Common myeloid progenitor, CD34-positive (primary cell): ENCODE measurements at regions not wholly inside any gene's neighbourhood (a gene's known extent, or its start where the extent isn't known, plus 50 kb on each side); places are given as distances from the start of the nearest gene placed in this dataset.

Experiments
- CTCF ChIA-PET: fragments of 350-600 bp; sonication (Branson Sonifier 250); formaldehyde crosslinking; loops from one replicate; lab custom pipeline; 2021; ENCODE audit warnings: antibody characterized with exemption; lab: Charles Lee
- POLR2A ChIA-PET: fragments of 350-600 bp; sonication (Branson Sonifier 250); formaldehyde crosslinking; loops from one replicate; lab custom pipeline; 2021; ENCODE audit warnings: antibody characterized with exemption; lab: Charles Lee
- DNase-seq, 3 donors: peaks; one replicate each; pipeline versions ENCODE4 v3.0.0 to v3.0.0-alpha.2; 2013
- H3K27ac ChIP-seq, 2 experiments: 1 replicate in 1 of 2; 2 replicates in 1 of 2; pipeline ENCODE4 v1.7.0; 2013; ENCODE audit warnings: inconsistent platforms in 2 of 2, low read length in 2 of 2, mild to moderate bottlenecking in 2 of 2, low read depth in 1 of 2, moderate library complexity in 1 of 2; ENCODE audit not compliant: severe bottlenecking in 2 of 2, insufficient read depth in 1 of 2, poor library complexity in 1 of 2
- H3K27me3 ChIP-seq, 5 experiments: replicated peaks in 2 of 5; 1 replicate in 3 of 5; 2 replicates in 2 of 5; pipeline versions ENCODE4 v1.6.1 to v1.7.0; 2013; ENCODE audit warnings: low read length in 4 of 5, mild to moderate bottlenecking in 2 of 5, moderate library complexity in 2 of 5, inconsistent platforms in 1 of 5; ENCODE audit not compliant: insufficient read depth in 5 of 5, control insufficient read depth in 4 of 5
- H3K36me3 ChIP-seq, 4 experiments: 1 replicate in 2 of 4; 2 replicates in 2 of 4; pipeline versions ENCODE4 v1.6.1 to v1.7.0; 2013; ENCODE audit warnings: low read length in 3 of 4, control low read depth in 1 of 4, mild to moderate bottlenecking in 1 of 4; ENCODE audit not compliant: control insufficient read depth in 4 of 4, insufficient read depth in 4 of 4
- H3K4me1 ChIP-seq, 4 experiments: 1 replicate in 3 of 4; 2 replicates in 1 of 4; pipeline versions ENCODE4 v1.6.1 to v1.7.1; 2013; ENCODE audit warnings: low read length in 3 of 4, mild to moderate bottlenecking in 3 of 4, control low read depth in 1 of 4, inconsistent platforms in 1 of 4, moderate library complexity in 1 of 4; ENCODE audit not compliant: control insufficient read depth in 4 of 4, insufficient read depth in 4 of 4; ENCODE audit errors: control extremely low read depth in 1 of 4
- H3K4me3 ChIP-seq, 7 experiments: 1 replicate in 4 of 7; 2 replicates in 3 of 7; pipeline versions ENCODE4 v1.5.1 to v1.7.0; 2013; ENCODE audit warnings: mild to moderate bottlenecking in 7 of 7, low read length in 6 of 7, moderate library complexity in 6 of 7, inconsistent platforms in 2 of 7, low read depth in 2 of 7, control low read depth in 1 of 7; ENCODE audit not compliant: insufficient read depth in 4 of 7, control insufficient read depth in 1 of 7; ENCODE audit errors: extremely low read depth in 1 of 7
- H3K9me3 ChIP-seq, 5 experiments: 1 replicate in 4 of 5; 2 replicates in 1 of 5; pipeline versions ENCODE4 v1.6.1 to v1.7.1; 2013; ENCODE audit warnings: low read length in 4 of 5, mild to moderate bottlenecking in 2 of 5, inconsistent platforms in 1 of 5, low read depth in 1 of 5, moderate library complexity in 1 of 5; ENCODE audit not compliant: control insufficient read depth in 4 of 5, insufficient read depth in 2 of 5; ENCODE audit errors: control extremely low read depth in 1 of 5
- WGBS: methylation state at CpG from one replicate; pipeline ENCODE4 v1.1.5; 2013; ENCODE audit not compliant: insufficient coverage; 5-methylcytosine and 5-hydroxymethylcytosine counted together

- no peak overlapping the region for H3K27ac ChIP-seq
- H3K4me1 ChIP-seq = no peaks in the 10 kb centered on the region
- ChIA-PET CTCF (no interaction called here), POLR2A (no interaction called here)
- no CpG with 5 or more reads among the region's 1 CpG for WGBS
- no peaks in the 10 kb centered on the region for H3K36me3 ChIP-seq
- DNase-seq = no peak
- H3K27me3 ChIP-seq = peaks cover 5 to 38% (median 11%) of the 10 kb centered on the region in 5 experiments
- H3K4me3 ChIP-seq = no peak overlapping the region
- peaks cover 0 to 9% (median 5%) of the 10 kb centered on the region in 5 experiments for H3K9me3 ChIP-seq
Observed at GRCh38 chr5:73256862-73257261, 83.9 kb downstream of the TMEM174 start.

- ChIA-PET CTCF (no interaction called here), POLR2A (no interaction called here)
- Histone ChIP-seq H3K4me1 (no peaks in the 10 kb centered on the region), H3K27me3 (peaks cover 5 to 42% (median 8%) of the 10 kb centered on the region in 5 experiments), H3K4me3 (no peak overlapping the region), H3K9me3 (peaks cover 0 to 9% (median 5%) of the 10 kb centered on the region in 5 experiments), H3K27ac (no peak overlapping the region), H3K36me3 (no peaks in the 10 kb centered on the region)
- no peak for DNase-seq
- WGBS = no CpG with 5 or more reads among the region's 2 CpGs
Observed at GRCh38 chr5:73256462-73256861, 83.5 kb downstream of the TMEM174 start.

GRCh38 chr5:73256012-73256411, 83.0 kb downstream of the TMEM174 start:
- ChIA-PET POLR2A (no interaction called here), CTCF (no interaction called here)
- H3K9me3 ChIP-seq = peaks cover 0 to 9% (median 5%) of the 10 kb centered on the region in 5 experiments
- WGBS = 73% methylated on average over 5 of the region's 6 CpGs
- no peak overlapping the region for H3K4me3 ChIP-seq
- H3K4me1 ChIP-seq = no peaks in the 10 kb centered on the region
- H3K27me3 ChIP-seq = peaks cover 6 to 46% (median 8%) of the 10 kb centered on the region in 5 experiments
- H3K36me3 ChIP-seq = no peaks in the 10 kb centered on the region
- no peak for DNase-seq
- H3K27ac ChIP-seq = no peak overlapping the region

- ChIA-PET CTCF (no interaction called here), POLR2A (no interaction called here)
- DNase-seq = no peak
- no CpG with 5 or more reads among the region's 3 CpGs for WGBS
- Histone ChIP-seq H3K27me3 (peaks cover 3 to 55% (median 11%) of the 10 kb centered on the region in 5 experiments), H3K9me3 (peaks cover 0 to 10% (median 0%) of the 10 kb centered on the region in 5 experiments), H3K4me3 (no peak overlapping the region), H3K36me3 (no peaks in the 10 kb centered on the region), H3K27ac (no peak overlapping the region), H3K4me1 (no peaks in the 10 kb centered on the region)
Observed at GRCh38 chr5:73254642-73255041, 81.6 kb downstream of the TMEM174 start.

- no peak overlapping the region for H3K27ac ChIP-seq
- H3K27me3 ChIP-seq = peaks cover 3 to 68% (median 11%) of the 10 kb centered on the region in 5 experiments
- H3K4me3 ChIP-seq = no peak overlapping the region
- H3K9me3 ChIP-seq = peaks cover 0 to 12% (median 0%) of the 10 kb centered on the region in 5 experiments
- ChIA-PET POLR2A (no interaction called here), CTCF (no interaction called here)
- no peaks in the 10 kb centered on the region for H3K4me1 ChIP-seq
- H3K36me3 ChIP-seq = no peaks in the 10 kb centered on the region
- no peak for DNase-seq
- WGBS = 96% methylated on average over 3 of the region's 3 CpGs
Observed at GRCh38 chr5:73253047-73253660, 80.2 kb downstream of the TMEM174 start.

GRCh38 chr5:73250645-73251044, 77.7 kb downstream of the TMEM174 start:
- Histone ChIP-seq H3K27me3 (peaks cover 13 to 81% (median 23%) of the 10 kb centered on the region in 5 experiments), H3K27ac (no peak overlapping the region), H3K4me3 (no peak overlapping the region), H3K4me1 (no peaks in the 10 kb centered on the region), H3K36me3 (no peaks in the 10 kb centered on the region), H3K9me3 (peaks cover 0 to 3% (median 0%) of the 10 kb centered on the region in 5 experiments)
- WGBS = 95% methylated on average over 2 of the region's 2 CpGs
- CTCF ChIA-PET = no interaction called here
- DNase-seq = no peak
- POLR2A ChIA-PET = no interaction called here

GRCh38 chr5:73242735-73243134, 69.7 kb downstream of the TMEM174 start:
- Histone ChIP-seq H3K4me3 (no peak overlapping the region), H3K9me3 (peaks cover 0 to 1% (median 0%) of the 10 kb centered on the region in 5 experiments), H3K27me3 (peaks cover 13 to 85% (median 46%) of the 10 kb centered on the region in 5 experiments), H3K36me3 (no peaks in the 10 kb centered on the region), H3K4me1 (no peaks in the 10 kb centered on the region), H3K27ac (no peak overlapping the region)
- DNase-seq = no peak
- WGBS = no CpG with 5 or more reads among the region's 2 CpGs
- POLR2A ChIA-PET = no interaction called here
- CTCF ChIA-PET = interaction anchor here (1.4 kb wide), 1 partner anchor 24 kb away, joined by 3 read pairs; no protein-coding TSS in a partner anchor
